ENCODE measurements at regions not wholly inside any gene's neighbourhood (a gene's known extent, or its start where the extent isn't known, plus 50 kb on each side); places are given as distances from the start of the nearest gene placed in this dataset.

DNA sequence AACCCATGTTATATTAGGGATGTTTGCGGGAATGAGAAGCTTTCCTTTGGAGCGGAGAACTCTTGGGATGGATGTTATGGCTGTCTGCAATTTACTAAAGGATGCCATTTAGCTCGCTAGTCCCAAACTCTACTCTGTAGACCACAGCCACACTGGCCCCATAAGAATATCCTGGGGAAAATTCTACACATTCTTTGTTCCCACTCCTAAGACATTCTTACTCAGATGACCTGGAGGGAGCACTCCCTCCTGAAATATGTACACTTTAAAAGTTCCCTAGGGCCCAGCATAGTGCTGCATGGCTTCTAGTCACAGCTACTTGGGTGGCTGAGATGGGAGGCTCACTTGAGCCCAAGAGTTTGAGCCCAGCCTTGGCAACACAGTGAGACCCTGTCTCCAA, 288.7 kb upstream of the RORA start:
- no peaks in the 10 kb centered on the region for H3K9me3 ChIP-seq (ENCODE audit: control insufficient read depth, insufficient read depth, low read length)
- H3K9ac ChIP-seq (ENCODE audit: low read depth, low read length): no peak overlapping the region
- H3K4me3 ChIP-seq (ENCODE audit: low read depth, low read length): no peak overlapping the region
- no peak overlapping the region for H3K27ac ChIP-seq (ENCODE audit: low read depth, low read length)
- no peaks in the 10 kb centered on the region for H3K36me3 ChIP-seq (ENCODE audit: control insufficient read depth, insufficient read depth, low read length)
- H3K4me1 ChIP-seq (ENCODE audit: control insufficient read depth, insufficient read depth, low read length): peaks cover 9% of the 10 kb centered on the region
- no peaks in the 10 kb centered on the region for H3K27me3 ChIP-seq (ENCODE audit: control insufficient read depth, insufficient read depth, low read length)

DNA sequence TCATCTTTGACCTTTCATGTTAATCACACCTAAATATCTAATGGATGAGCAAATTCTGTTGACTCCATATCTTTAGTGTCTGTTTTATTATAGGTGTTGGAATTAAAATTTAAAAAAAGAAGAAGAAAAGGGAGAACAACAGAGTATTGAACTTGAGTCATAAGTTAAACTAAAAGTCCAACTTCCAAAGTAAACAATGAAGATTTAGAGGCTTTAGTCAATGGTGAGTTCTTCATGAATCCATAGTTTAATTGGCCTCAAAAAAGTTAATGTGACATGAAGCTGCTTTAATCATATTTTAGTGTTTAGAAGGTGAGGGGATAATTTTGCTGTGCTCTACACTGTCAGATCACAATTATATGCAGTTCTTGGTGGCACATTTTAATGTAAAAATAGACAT, 288.2 kb upstream of the RORA start:
- Histone ChIP-seq H3K4me3 (ENCODE audit: low read depth, low read length) (no peak overlapping the region), H3K27ac (ENCODE audit: low read depth, low read length) (no peak overlapping the region), H3K27me3 (ENCODE audit: control insufficient read depth, insufficient read depth, low read length) (no peaks in the 10 kb centered on the region), H3K9me3 (ENCODE audit: control insufficient read depth, insufficient read depth, low read length) (no peaks in the 10 kb centered on the region), H3K4me1 (ENCODE audit: control insufficient read depth, insufficient read depth, low read length) (peaks cover 9% of the 10 kb centered on the region), H3K9ac (ENCODE audit: low read depth, low read length) (no peak overlapping the region), H3K36me3 (ENCODE audit: control insufficient read depth, insufficient read depth, low read length) (no peaks in the 10 kb centered on the region)

DNA sequence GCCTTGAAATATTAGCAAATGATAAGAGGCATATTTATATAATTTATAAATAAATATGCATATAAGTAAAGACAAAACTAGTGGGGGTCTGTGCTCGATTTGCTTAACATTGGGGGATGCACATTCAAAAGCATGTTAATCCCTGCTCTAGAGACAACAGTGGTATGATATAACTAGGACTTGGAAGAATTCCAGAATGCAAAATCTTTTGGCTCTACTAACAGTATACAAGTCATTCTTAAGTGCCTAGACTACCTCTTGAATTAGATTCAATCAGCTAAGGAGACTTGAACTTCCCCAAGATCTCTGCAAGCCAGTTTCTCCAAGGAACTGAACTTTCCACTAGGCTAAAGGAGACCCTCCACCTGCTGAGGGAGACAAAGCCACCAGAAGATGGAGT, 282.7 kb upstream of the RORA start:
- no peaks in the 10 kb centered on the region; the same call in 1 of the 2 replicates for H3K4me1 ChIP-seq (ENCODE audit: control insufficient read depth, insufficient read depth, low read length)
- no peaks in the 10 kb centered on the region for H3K9me3 ChIP-seq (ENCODE audit: control insufficient read depth, insufficient read depth, low read length)
- no peak overlapping the region for H3K27ac ChIP-seq (ENCODE audit: low read depth, low read length)
- no peak overlapping the region for H3K9ac ChIP-seq (ENCODE audit: low read depth, low read length)
- H3K36me3 ChIP-seq (ENCODE audit: control insufficient read depth, insufficient read depth, low read length): no peaks in the 10 kb centered on the region
- no peaks in the 10 kb centered on the region for H3K27me3 ChIP-seq (ENCODE audit: control insufficient read depth, insufficient read depth, low read length)
- no peak overlapping the region for H3K4me3 ChIP-seq (ENCODE audit: low read depth, low read length)

DNA sequence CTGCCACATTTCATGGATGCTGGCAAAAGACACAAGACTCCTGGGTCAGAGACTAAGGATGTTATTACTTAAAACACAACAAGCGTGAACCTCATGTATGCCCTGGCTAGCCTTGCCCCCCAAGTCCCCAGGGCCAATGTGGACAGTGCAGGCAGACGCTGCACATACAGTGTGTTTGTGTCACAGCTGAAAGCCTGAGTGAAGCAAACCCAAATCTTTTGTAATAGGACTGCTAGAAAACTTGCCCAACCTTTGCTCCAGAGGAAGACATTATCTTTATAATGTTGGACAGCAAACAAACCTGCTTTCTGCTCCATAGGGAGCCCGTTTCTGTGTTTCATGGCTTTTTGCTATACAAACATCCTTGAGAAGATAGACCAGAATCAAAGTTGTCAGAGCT, 282.0 kb upstream of the RORA start:
- Histone ChIP-seq H3K27ac (ENCODE audit: low read depth, low read length) (no peak overlapping the region), H3K4me1 (ENCODE audit: control insufficient read depth, insufficient read depth, low read length) (no peaks in the 10 kb centered on the region; the same call in 1 of the 2 replicates), H3K4me3 (ENCODE audit: low read depth, low read length) (no peak overlapping the region), H3K9me3 (ENCODE audit: control insufficient read depth, insufficient read depth, low read length) (no peaks in the 10 kb centered on the region), H3K27me3 (ENCODE audit: control insufficient read depth, insufficient read depth, low read length) (no peaks in the 10 kb centered on the region), H3K36me3 (ENCODE audit: control insufficient read depth, insufficient read depth, low read length) (no peaks in the 10 kb centered on the region), H3K9ac (ENCODE audit: low read depth, low read length) (no peak overlapping the region)

DNA sequence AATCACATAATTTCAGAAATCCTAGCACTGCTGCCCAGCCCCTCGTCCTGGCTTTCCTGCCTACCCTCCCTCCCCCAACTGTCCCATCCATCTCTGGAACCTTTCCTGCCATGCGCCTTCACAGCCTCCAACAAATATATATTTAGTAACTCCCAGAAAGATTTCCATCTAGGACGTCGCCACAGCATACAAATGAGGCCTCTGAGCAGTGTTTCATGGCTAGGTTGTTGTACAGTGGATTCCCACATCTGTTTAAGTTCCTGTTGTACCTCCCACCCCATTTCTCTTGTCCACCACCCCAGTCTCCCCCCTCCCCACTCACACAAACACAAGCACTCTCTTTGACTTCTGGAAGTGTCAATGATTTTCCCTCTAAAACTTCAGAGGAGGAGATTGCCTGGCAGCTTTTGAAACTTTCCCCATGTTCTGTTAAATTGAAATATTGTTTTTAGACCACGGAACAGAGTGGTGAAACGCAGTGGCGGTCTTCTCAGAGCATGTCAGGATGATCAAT, 280.3 kb upstream of the RORA start:
- Histone ChIP-seq H3K9me3 (ENCODE audit: control insufficient read depth, insufficient read depth, low read length) (no peaks in the 10 kb centered on the region), H3K4me1 (ENCODE audit: control insufficient read depth, insufficient read depth, low read length) (no peaks in the 10 kb centered on the region), H3K9ac (ENCODE audit: low read depth, low read length) (no peak overlapping the region), H3K4me3 (ENCODE audit: low read depth, low read length) (no peak overlapping the region), H3K27ac (ENCODE audit: low read depth, low read length) (no peak overlapping the region), H3K27me3 (ENCODE audit: control insufficient read depth, insufficient read depth, low read length) (no peaks in the 10 kb centered on the region), H3K36me3 (ENCODE audit: control insufficient read depth, insufficient read depth, low read length) (no peaks in the 10 kb centered on the region)

DNA sequence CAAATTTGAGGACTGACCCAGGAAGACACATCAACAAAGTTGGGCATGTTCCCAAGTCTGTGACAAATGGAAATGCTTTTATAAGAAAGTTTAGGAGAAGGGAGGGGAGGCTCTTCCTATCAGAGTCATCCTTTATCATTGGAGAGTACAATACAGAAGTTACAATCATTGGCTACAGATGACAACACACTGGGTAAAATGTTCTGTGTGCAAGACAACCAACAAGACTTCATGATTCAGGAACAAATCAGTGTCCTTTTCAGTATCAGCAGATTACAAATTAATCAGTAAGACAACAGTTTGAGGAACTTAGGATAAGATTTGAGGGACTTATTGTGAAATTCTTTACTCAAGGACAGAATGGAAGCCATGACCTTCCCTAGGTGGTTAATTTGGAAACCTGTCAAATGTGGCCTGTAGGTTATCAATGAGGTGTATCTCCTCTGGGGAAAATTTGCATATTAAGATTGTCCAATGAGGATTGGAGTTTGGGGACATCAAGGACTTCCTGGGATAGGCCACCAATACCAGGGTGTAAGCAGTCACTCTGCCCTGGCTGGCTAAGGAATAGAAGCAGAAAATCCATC, 274.4 kb upstream of the RORA start:
- no peak overlapping the region for H3K27ac ChIP-seq (ENCODE audit: low read depth, low read length)
- no peaks in the 10 kb centered on the region for H3K27me3 ChIP-seq (ENCODE audit: control insufficient read depth, insufficient read depth, low read length)
- no peaks in the 10 kb centered on the region for H3K36me3 ChIP-seq (ENCODE audit: control insufficient read depth, insufficient read depth, low read length)
- peaks cover 16% of the 10 kb centered on the region for H3K4me1 ChIP-seq (ENCODE audit: control insufficient read depth, insufficient read depth, low read length)
- H3K9me3 ChIP-seq (ENCODE audit: control insufficient read depth, insufficient read depth, low read length): no peaks in the 10 kb centered on the region
- H3K4me3 ChIP-seq (ENCODE audit: low read depth, low read length): no peak overlapping the region
- no peak overlapping the region for H3K9ac ChIP-seq (ENCODE audit: low read depth, low read length)

DNA sequence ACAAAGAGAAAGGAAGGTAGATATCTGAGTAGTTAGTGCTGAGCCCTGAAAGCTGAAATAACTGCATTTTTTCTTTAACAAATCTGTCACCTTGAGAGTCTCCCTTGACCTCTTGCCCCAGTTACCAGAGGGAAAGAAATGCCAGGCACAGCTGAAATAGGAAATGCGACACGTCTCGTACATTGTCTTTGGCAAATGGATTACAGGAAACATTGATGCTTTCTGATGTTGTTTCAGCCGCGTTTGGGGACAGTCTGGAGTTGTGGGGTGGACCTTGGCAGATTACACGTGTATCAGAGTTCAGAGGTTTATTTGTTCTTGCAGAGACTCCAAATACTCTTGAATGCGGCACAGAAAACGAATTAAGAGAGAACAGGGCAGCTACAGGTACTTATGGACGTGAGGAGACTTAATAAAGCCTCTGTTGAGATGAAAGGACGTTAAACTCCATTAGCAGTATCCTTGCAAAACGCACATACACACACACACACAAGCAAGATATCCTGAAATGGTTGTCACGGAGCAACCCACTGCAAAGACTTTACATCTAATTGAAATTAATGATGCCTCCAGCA, 272.8 kb upstream of the RORA start:
- Histone ChIP-seq H3K4me1 (ENCODE audit: control insufficient read depth, insufficient read depth, low read length) (peaks cover 16% of the 10 kb centered on the region), H3K27me3 (ENCODE audit: control insufficient read depth, insufficient read depth, low read length) (no peaks in the 10 kb centered on the region), H3K9me3 (ENCODE audit: control insufficient read depth, insufficient read depth, low read length) (no peaks in the 10 kb centered on the region), H3K27ac (ENCODE audit: low read depth, low read length) (no peak overlapping the region), H3K4me3 (ENCODE audit: low read depth, low read length) (no peak overlapping the region), H3K9ac (ENCODE audit: low read depth, low read length) (no peak overlapping the region), H3K36me3 (ENCODE audit: control insufficient read depth, insufficient read depth, low read length) (no peaks in the 10 kb centered on the region)

DNA sequence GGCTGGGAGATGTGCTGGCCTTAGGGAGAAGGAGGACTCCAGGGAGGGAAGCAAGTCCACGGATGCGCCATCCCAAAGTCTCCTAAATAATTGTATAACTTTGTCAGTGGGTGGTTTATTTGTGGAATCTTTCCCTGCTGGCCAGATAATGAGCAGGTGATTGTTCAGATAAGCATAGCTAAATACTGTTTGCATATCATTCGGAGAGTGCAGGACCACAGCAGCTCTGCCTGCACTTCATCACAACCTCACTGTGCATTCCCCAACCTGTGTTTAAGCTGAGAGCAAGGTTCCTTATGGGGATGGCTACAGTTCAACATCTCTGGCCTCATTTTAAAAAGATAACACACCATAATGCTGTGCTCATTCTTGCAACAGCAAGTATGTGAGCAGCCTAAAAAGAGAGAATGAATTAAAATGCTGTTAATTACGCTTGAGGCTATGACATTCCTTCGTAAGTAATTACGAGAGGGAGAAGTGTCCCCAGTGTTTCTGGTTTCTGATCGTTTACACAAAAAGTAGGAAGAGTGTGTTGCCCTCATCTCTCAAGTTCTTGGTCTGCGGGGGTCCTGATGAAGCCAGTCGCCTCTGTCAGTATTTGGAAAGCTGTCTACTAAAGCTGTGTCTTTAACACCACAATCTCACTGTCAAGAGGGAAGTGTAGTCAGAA, 272.0 kb upstream of the RORA start:
- Histone ChIP-seq H3K9ac (ENCODE audit: low read depth, low read length) (no peak overlapping the region), H3K27me3 (ENCODE audit: control insufficient read depth, insufficient read depth, low read length) (no peaks in the 10 kb centered on the region), H3K27ac (ENCODE audit: low read depth, low read length) (no peak overlapping the region), H3K4me1 (ENCODE audit: control insufficient read depth, insufficient read depth, low read length) (peaks cover 16% of the 10 kb centered on the region), H3K4me3 (ENCODE audit: low read depth, low read length) (no peak overlapping the region), H3K36me3 (ENCODE audit: control insufficient read depth, insufficient read depth, low read length) (no peaks in the 10 kb centered on the region), H3K9me3 (ENCODE audit: control insufficient read depth, insufficient read depth, low read length) (no peaks in the 10 kb centered on the region)

DNA sequence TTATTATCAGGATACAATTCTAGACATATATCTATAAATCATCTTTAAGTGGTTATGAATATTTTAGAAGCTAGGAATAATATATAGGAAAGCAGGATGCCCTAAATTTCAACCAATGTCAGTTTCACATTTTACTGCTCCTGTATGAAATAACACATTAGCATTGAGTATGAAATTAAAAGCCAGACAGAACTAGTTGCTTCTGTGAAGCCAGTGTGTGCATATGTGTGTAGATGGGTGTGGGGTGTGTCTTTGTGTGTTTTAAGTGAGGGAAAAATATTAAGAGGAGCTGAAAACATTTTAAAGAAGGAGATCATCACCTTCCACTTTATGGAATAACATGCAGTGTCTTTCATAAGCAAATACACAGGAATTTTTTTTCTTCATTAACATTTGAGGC, 271.4 kb upstream of the RORA start:
- Histone ChIP-seq H3K27ac (ENCODE audit: low read depth, low read length) (no peak overlapping the region), H3K27me3 (ENCODE audit: control insufficient read depth, insufficient read depth, low read length) (no peaks in the 10 kb centered on the region), H3K9ac (ENCODE audit: low read depth, low read length) (no peak overlapping the region), H3K4me1 (ENCODE audit: control insufficient read depth, insufficient read depth, low read length) (peaks cover 16% of the 10 kb centered on the region), H3K36me3 (ENCODE audit: control insufficient read depth, insufficient read depth, low read length) (no peaks in the 10 kb centered on the region), H3K9me3 (ENCODE audit: control insufficient read depth, insufficient read depth, low read length) (no peaks in the 10 kb centered on the region), H3K4me3 (ENCODE audit: low read depth, low read length) (no peak overlapping the region)

DNA sequence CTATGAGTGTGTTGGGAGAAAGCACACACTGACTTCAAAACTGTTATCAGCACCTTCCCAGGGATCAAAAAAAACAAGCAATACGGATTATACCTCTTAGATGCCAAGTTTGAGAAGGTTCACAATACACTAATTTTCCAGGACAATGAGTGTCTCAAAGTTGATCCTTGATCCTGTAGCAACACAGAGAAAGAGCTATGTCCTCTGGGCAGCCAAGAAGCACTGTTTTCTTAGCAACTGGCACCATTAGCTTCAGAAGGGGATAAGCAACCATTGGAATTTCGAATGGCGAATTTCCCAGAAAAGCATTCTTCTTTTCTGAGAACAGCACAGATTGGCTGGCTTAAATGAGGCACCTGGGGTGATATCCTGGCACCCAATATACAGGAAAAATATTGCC, 270.3 kb upstream of the RORA start:
- Histone ChIP-seq H3K9ac (ENCODE audit: low read depth, low read length) (no peak overlapping the region), H3K27me3 (ENCODE audit: control insufficient read depth, insufficient read depth, low read length) (no peaks in the 10 kb centered on the region), H3K9me3 (ENCODE audit: control insufficient read depth, insufficient read depth, low read length) (no peaks in the 10 kb centered on the region), H3K4me3 (ENCODE audit: low read depth, low read length) (no peak overlapping the region), H3K4me1 (ENCODE audit: control insufficient read depth, insufficient read depth, low read length) (peaks cover 16% of the 10 kb centered on the region), H3K27ac (ENCODE audit: low read depth, low read length) (no peak overlapping the region), H3K36me3 (ENCODE audit: control insufficient read depth, insufficient read depth, low read length) (no peaks in the 10 kb centered on the region)

DNA sequence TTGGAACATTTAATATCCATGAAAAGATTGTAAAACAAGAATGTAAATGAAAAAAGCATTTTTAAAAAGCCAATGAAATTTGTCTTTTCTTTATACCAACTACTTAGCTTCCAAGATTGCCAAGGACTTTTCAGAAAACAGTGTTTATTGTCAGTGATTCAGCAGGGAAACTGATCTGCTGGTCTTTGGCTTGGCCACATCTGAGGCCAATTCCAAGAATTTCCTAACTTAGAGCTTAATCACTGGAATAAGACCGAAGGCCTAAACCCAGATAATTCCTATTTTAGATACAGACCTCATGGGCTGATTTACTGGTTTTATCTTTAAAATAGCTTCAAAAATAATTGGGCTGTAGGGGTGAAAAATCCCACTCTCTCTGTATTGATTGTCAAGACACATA, 260.5 kb upstream of the RORA start:
- Histone ChIP-seq H3K9ac (ENCODE audit: low read depth, low read length) (no peak overlapping the region), H3K27ac (ENCODE audit: low read depth, low read length) (no peak overlapping the region), H3K36me3 (ENCODE audit: control insufficient read depth, insufficient read depth, low read length) (no peaks in the 10 kb centered on the region), H3K27me3 (ENCODE audit: control insufficient read depth, insufficient read depth, low read length) (no peaks in the 10 kb centered on the region), H3K9me3 (ENCODE audit: control insufficient read depth, insufficient read depth, low read length) (no peaks in the 10 kb centered on the region), H3K4me3 (ENCODE audit: low read depth, low read length) (no peak overlapping the region), H3K4me1 (ENCODE audit: control insufficient read depth, insufficient read depth, low read length) (no peaks in the 10 kb centered on the region)

All from HUES48 (cell line).